GM12878 (cell line): ENCODE measurements at regions not wholly inside any gene's neighbourhood (a gene's known extent, or its start where the extent isn't known, plus 50 kb on each side); places are given as distances from the start of the nearest gene placed in this dataset.
"Not testable (repeated sequence)": the region's sequence is repeated elsewhere in the genome, so short reads cannot be mapped to it uniquely, and the experiment has no call there.

Source experiments
- CREM ChIP-seq: IDR thresholded peaks from 2 replicates; pipeline ENCODE4 v1.6.1; 2014; ENCODE audit warnings: antibody characterized with exemption, low read depth
- E2F8 ChIP-seq: fragments of 450-650 bp; IDR thresholded peaks from 2 replicates; pipeline ENCODE4 v1.6.1; 2018; ENCODE audit warnings: mild to moderate bottlenecking, low read depth, moderate library complexity; ENCODE audit not compliant: partially characterized antibody
- PRDM15 ChIP-seq: fragments of 450-650 bp; formaldehyde crosslinking; IDR thresholded peaks from 2 replicates; pipeline ENCODE4 v1.4.0; 2020; ENCODE audit warnings: mild to moderate bottlenecking, moderate library complexity

- not testable (repeated sequence) for TF ChIP-seq CREM; PRDM15 (CRISPR knock-in tag); E2F8
Measured at GRCh38 chr14:106197264-106197663, 670.9 kb downstream of the TMEM121 start.
